HEK293 (cell line): ENCODE measurements at regions not wholly inside any gene's neighbourhood (a gene's known extent, or its start where the extent isn't known, plus 50 kb on each side); places are given as distances from the start of the nearest gene placed in this dataset.
"Not testable (repeated sequence)": the region's sequence is repeated elsewhere in the genome, so short reads cannot be mapped to it uniquely, and the experiment has no call there.

Experiments used
- CTCF ChIA-PET: fragments of 350-600 bp; formaldehyde crosslinking; extraction: SDS; loops from one replicate; lab custom pipeline; 2021; ENCODE audit warnings: antibody characterized with exemption; lab: Yijun Ruan, JAX
- POLR2A ChIA-PET: fragments of 300-600 bp; formaldehyde crosslinking; extraction: SDS; loops from one replicate; lab custom pipeline; 2020; ENCODE audit warnings: antibody characterized with exemption, inconsistent platforms; lab: Yijun Ruan, JAX
- H3K27ac ChIP-seq: fragments of 200-500 bp; sonication (Bioruptor generic); 2 replicates; pipeline ENCODE4 v1.5.1; 2014; ENCODE audit warnings: low read depth, low read length, control low read depth, inconsistent platforms; ENCODE audit errors: extremely low read depth
- H3K36me3 ChIP-seq, 2 experiments: fragments of 200-500 bp in 1 of 2; sonication (Bioruptor generic) in 1 of 2; 1 replicate in 1 of 2; 2 replicates in 1 of 2; pipeline ENCODE4 v1.5.1; 2014 to 2017; ENCODE audit warnings: inconsistent platforms in 2 of 2, low read length in 2 of 2; ENCODE audit not compliant: control insufficient read depth in 2 of 2, insufficient read depth in 1 of 2
- H3K4me1 ChIP-seq: fragments of 200-500 bp; sonication (Bioruptor generic); 2 replicates; pipeline ENCODE4 v1.5.1; 2014; ENCODE audit warnings: mild to moderate bottlenecking, low read length, inconsistent platforms; ENCODE audit not compliant: control insufficient read depth, insufficient read depth
- H3K4me3 ChIP-seq: 2 replicates; pipeline ENCODE4 v1.5.1; 2011; ENCODE audit warnings: low read depth, mild to moderate bottlenecking, control low read depth, low read length, moderate library complexity
- H3K9me3 ChIP-seq: fragments of 200-500 bp; sonication (Bioruptor generic); 2 replicates; pipeline ENCODE4 v1.5.1; 2014; ENCODE audit warnings: low read depth, low read length, inconsistent platforms; ENCODE audit not compliant: control insufficient read depth, insufficient read depth
- BCL11A ChIP-seq: fragments of 450-650 bp; formaldehyde crosslinking; IDR thresholded peaks from 2 replicates; pipeline ENCODE4 v1.5.1; 2016; ENCODE audit warnings: low read depth, missing biosample characterization, missing genetic modification characterization
- GLI2 ChIP-seq: fragments of 450-650 bp; formaldehyde crosslinking; IDR thresholded peaks from 2 replicates; pipeline ENCODE4; 2017; ENCODE audit warnings: missing biosample characterization, missing genetic modification characterization, low read depth, borderline replicate concordance
- HOXD13 ChIP-seq: sonication (generic); formaldehyde crosslinking; IDR thresholded peaks from 2 replicates; pipeline ENCODE4 v1.8.0; 2022; ENCODE audit warnings: missing genetic modification reagents, borderline replicate concordance
- SCRT2 ChIP-seq: fragments of 450-650 bp; formaldehyde crosslinking; IDR thresholded peaks from 2 replicates; pipeline ENCODE4 v1.5.1; 2016; ENCODE audit warnings: missing biosample characterization, missing genetic modification characterization
- SETDB1 ChIP-seq: IDR thresholded peaks from one replicate; pipeline ENCODE4 v1.6.1; 2017; ENCODE audit warnings: mild to moderate bottlenecking, low read length, moderate library complexity, mixed read lengths; ENCODE audit not compliant: insufficient read length
- WT1 ChIP-seq: fragments of 450-650 bp; formaldehyde crosslinking; IDR thresholded peaks from 2 replicates; pipeline ENCODE4 v1.5.1; 2016; ENCODE audit warnings: missing biosample characterization, missing genetic modification characterization
- ZBTB17 ChIP-seq: fragments of 450-650 bp; formaldehyde crosslinking; IDR thresholded peaks from 2 replicates; pipeline ENCODE4 v1.5.1; 2016; ENCODE audit warnings: missing biosample characterization, missing genetic modification characterization
- ZBTB49 ChIP-seq: fragments of 450-650 bp; formaldehyde crosslinking; IDR thresholded peaks from 2 replicates; pipeline ENCODE4 v1.5.1; 2016; ENCODE audit warnings: missing biosample characterization, missing genetic modification characterization, low read depth
- ZBTB8A ChIP-seq: fragments of 450-650 bp; formaldehyde crosslinking; IDR thresholded peaks from 2 replicates; pipeline ENCODE4 v1.5.1; 2016; ENCODE audit warnings: missing biosample characterization, missing genetic modification characterization
- ZNF10 ChIP-seq: fragments of 450-650 bp; formaldehyde crosslinking; IDR thresholded peaks from 2 replicates; pipeline ENCODE4 v1.5.1; 2017; ENCODE audit warnings: missing biosample characterization, missing genetic modification characterization
- ZNF155 ChIP-seq: fragments of 450-650 bp; formaldehyde crosslinking; IDR thresholded peaks from 2 replicates; pipeline ENCODE4 v1.5.1; 2016; ENCODE audit warnings: missing biosample characterization, missing genetic modification characterization
- ZNF280C ChIP-seq: fragments of 450-650 bp; formaldehyde crosslinking; IDR thresholded peaks from 2 replicates; pipeline ENCODE4 v1.5.1; 2016; ENCODE audit warnings: missing biosample characterization, missing genetic modification characterization
- ZNF391 ChIP-seq: fragments of 450-650 bp; formaldehyde crosslinking; IDR thresholded peaks from 2 replicates; pipeline ENCODE4 v1.5.1; 2016; ENCODE audit warnings: low read depth, missing biosample characterization, missing genetic modification characterization, borderline replicate concordance
- ZNF398 ChIP-seq: fragments of 450-650 bp; formaldehyde crosslinking; IDR thresholded peaks from 2 replicates; pipeline ENCODE4 v1.5.1; 2017; ENCODE audit warnings: missing biosample characterization, missing genetic modification characterization
- ZNF426 ChIP-seq: fragments of 450-650 bp; formaldehyde crosslinking; IDR thresholded peaks from 2 replicates; pipeline ENCODE4 v1.5.1; 2017; ENCODE audit warnings: missing biosample characterization, missing genetic modification characterization, mild to moderate bottlenecking, inconsistent platforms, moderate library complexity
- ZNF514 ChIP-seq: fragments of 450-650 bp; formaldehyde crosslinking; IDR thresholded peaks from 2 replicates; pipeline ENCODE4 v1.5.1; 2016; ENCODE audit warnings: missing biosample characterization, missing genetic modification characterization
- ZNF548 ChIP-seq: fragments of 450-650 bp; formaldehyde crosslinking; IDR thresholded peaks from 2 replicates; pipeline ENCODE4 v1.5.1; 2016; ENCODE audit warnings: missing biosample characterization, missing genetic modification characterization
- ZNF621 ChIP-seq: fragments of 450-650 bp; formaldehyde crosslinking; IDR thresholded peaks from 2 replicates; pipeline ENCODE4 v1.5.1; 2017; ENCODE audit warnings: missing biosample characterization, missing genetic modification characterization
- ZNF623 ChIP-seq: fragments of 450-650 bp; formaldehyde crosslinking; IDR thresholded peaks from 2 replicates; pipeline ENCODE4 v1.5.1; 2016; ENCODE audit warnings: missing biosample characterization, missing genetic modification characterization
- ZNF670 ChIP-seq: fragments of 450-650 bp; formaldehyde crosslinking; IDR thresholded peaks from 2 replicates; pipeline ENCODE4 v1.5.1; 2016; ENCODE audit warnings: missing biosample characterization, missing genetic modification characterization, low read depth
- ZNF785 ChIP-seq: fragments of 450-650 bp; formaldehyde crosslinking; IDR thresholded peaks from 2 replicates; pipeline ENCODE4 v1.5.1; 2016; ENCODE audit warnings: missing biosample characterization, missing genetic modification characterization
- ZNF837 ChIP-seq: fragments of 450-650 bp; formaldehyde crosslinking; IDR thresholded peaks from 2 replicates; pipeline ENCODE4 v1.5.1; 2016; ENCODE audit warnings: missing biosample characterization, missing genetic modification characterization
- TF ChIP-seq, protein P1 (sequence below): fragments of 450-650 bp; formaldehyde crosslinking; IDR thresholded peaks from 2 replicates; pipeline ENCODE4 v1.5.1; 2016; ENCODE audit warnings: missing biosample characterization, missing genetic modification characterization

GRCh38 chr3:81197386-81197785 is 564.1 kb downstream of the GBE1 start (continued):
- no peak for TF ChIP-seq ZBTB8A (tag by site-specific recombination)

DNA sequence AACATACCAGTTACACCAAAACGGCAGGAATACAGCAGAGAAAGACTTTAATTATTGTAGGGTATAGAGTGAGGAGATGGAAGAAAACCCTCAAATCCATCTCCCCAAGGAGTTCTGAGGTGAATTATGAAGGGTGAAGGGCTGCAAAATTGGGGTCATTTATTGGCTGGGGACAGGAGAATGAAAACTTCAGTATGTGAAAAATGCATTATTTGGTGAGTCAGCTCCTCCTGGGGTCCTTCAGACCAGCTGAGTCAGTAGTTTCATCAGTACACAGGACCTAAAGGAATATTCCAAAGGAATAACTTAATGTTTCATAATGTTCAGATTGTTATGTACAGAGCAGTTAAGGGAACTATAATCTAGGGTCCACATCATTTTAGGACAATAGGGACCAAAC is 566.0 kb downstream of the GBE1 start:
- Histone ChIP-seq H3K9me3 (no peaks in the 10 kb centered on the region), H3K36me3 (no peaks in the 10 kb centered on the region), H3K4me3 (no peak overlapping the region), H3K4me1 (no peaks in the 10 kb centered on the region), H3K27ac (no peak overlapping the region)
- ChIA-PET CTCF (no interaction called here), POLR2A (no interaction called here)
- TF ChIP-seq ZNF623 (no peak), ZNF548 (tag by site-specific recombination) (no peak), ZNF837 (tag by site-specific recombination) (no peak)

- ChIA-PET POLR2A (no interaction called here), CTCF (no interaction called here)
- H3K27ac ChIP-seq = no peak overlapping the region
- H3K36me3 ChIP-seq = no peaks in the 10 kb centered on the region
- H3K9me3 ChIP-seq = no peaks in the 10 kb centered on the region
- TF ChIP-seq ZBTB49 (tag by site-specific recombination) (no peak), HOXD13 (no peak), ZNF398 (tag by site-specific recombination) (no peak), ZNF280C (tag by site-specific recombination) (no peak), BCL11A (tag by site-specific recombination) (no peak), ZNF155 (tag by site-specific recombination) (no peak), SCRT2 (tag by site-specific recombination) (no peak), WT1 (tag by site-specific recombination) (no peak), ZNF391 (tag by site-specific recombination) (no peak), ZBTB17 (no peak), ZNF426 (tag by site-specific recombination) (no peak), ZNF785 (tag by site-specific recombination) (no peak), SETDB1 (no peak), ZNF514 (no peak), GLI2 (tag by site-specific recombination) (no peak), ZNF10 (tag by site-specific recombination) (no peak), ZNF621 (tag by site-specific recombination) (no peak), ZNF670 (tag by site-specific recombination) (no peak)
- TF ChIP-seq, protein P1, sequence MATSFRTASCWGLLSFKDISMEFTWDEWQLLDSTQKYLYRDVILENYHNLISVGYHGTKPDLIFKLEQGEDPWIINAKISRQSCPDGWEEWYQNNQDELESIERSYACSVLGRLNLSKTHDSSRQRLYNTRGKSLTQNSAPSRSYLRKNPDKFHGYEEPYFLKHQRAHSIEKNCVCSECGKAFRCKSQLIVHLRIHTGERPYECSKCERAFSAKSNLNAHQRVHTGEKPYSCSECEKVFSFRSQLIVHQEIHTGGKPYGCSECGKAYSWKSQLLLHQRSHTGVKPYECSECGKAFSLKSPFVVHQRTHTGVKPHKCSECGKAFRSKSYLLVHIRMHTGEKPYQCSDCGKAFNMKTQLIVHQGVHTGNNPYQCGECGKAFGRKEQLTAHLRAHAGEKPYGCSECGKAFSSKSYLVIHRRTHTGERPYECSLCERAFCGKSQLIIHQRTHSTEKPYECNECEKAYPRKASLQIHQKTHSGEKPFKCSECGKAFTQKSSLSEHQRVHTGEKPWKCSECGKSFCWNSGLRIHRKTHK = no peak
- H3K4me1 ChIP-seq = no peaks in the 10 kb centered on the region
- no peak overlapping the region for H3K4me3 ChIP-seq
These were observed 575.0 kb downstream of the GBE1 start for GRCh38 chr3:81186412-81186811.

GRCh38 chr3:81182086-81182875 is 579.2 kb downstream of the GBE1 start:
- CTCF ChIA-PET = interaction anchor here (1.4 kb wide), 1 partner anchor 9 kb away, joined by 6 read pairs; no protein-coding TSS in a partner anchor
- H3K36me3 ChIP-seq, POLR2A ChIA-PET, H3K4me3 ChIP-seq, H3K9me3 ChIP-seq, H3K27ac ChIP-seq, H3K4me1 ChIP-seq: not testable (repeated sequence)
